ENCODE measurements at regions not wholly inside any gene's neighbourhood (a gene's known extent, or its start where the extent isn't known, plus 50 kb on each side); places are given as distances from the start of the nearest gene placed in this dataset.

GRCh38 chr1:50292276-50292675, 131.0 kb downstream of the DMRTA2 start:
- BruUV-seq (replicated peaks), result no TSS peak
- ATAC-seq (no peak), DNase-seq (ENCODE audit: low read depth, low spot score) (no peak)
- in situ Hi-C loops (cut with HindIII; ENCODE audit: low pct_unique_long_range_greater_than_20kb, low sequenced_read_pairs) (no loop called here), intact Hi-C loops (cut with micrococcal nuclease; ENCODE audit: unreplicated experiment) (no loop called here)
- ChIA-PET POLR2A (no interaction called here), CTCF (no interaction called here)
- no peak overlapping the region for H3K4me3 ChIP-seq (ENCODE audit: low read depth in 2 of 2, low read length in 2 of 2)
- no peaks in the 10 kb centered on the region for H3K36me3 ChIP-seq (ENCODE audit: control insufficient read depth, insufficient read depth, low read length)
- H3K27me3 ChIP-seq (ENCODE audit: control insufficient read depth, insufficient read depth, low read length), result no peaks in the 10 kb centered on the region
- no peak overlapping the region for H3K27ac ChIP-seq (ENCODE audit: low read length)
- H3K9me3 ChIP-seq (ENCODE audit: control insufficient read depth, insufficient read depth, low read depth, low read length), result no peaks in the 10 kb centered on the region
- TF ChIP-seq SIN3A (IDR thresholded peaks at IDR 0.05; ENCODE audit: borderline replicate concordance, insufficient read depth, low read depth, low read length) (no peak), POLR2AphosphoS5 (IDR thresholded peaks at IDR 0.05; ENCODE audit: low read depth, low read length) (no peak), CTCF (IDR thresholded peaks at IDR 0.05) (no peak), REST (IDR thresholded peaks at IDR 0.05; ENCODE audit: insufficient read depth in 1 of 2, low read depth in 2 of 2, low read length in 1 of 2) (no peak), TCF7L2 (IDR thresholded peaks at IDR 0.05; ENCODE audit: low read depth, low read length) (no peak)
- no peaks in the 10 kb centered on the region for H3K4me1 ChIP-seq (ENCODE audit: control insufficient read depth, insufficient read depth, low read length)

- Histone ChIP-seq H3K4me3 (ENCODE audit: low read depth in 2 of 2, low read length in 2 of 2) (no peak overlapping the region), H3K4me1 (ENCODE audit: control insufficient read depth, insufficient read depth, low read length) (no peaks in the 10 kb centered on the region), H3K9me3 (ENCODE audit: control insufficient read depth, insufficient read depth, low read depth, low read length) (no peaks in the 10 kb centered on the region), H3K27ac (ENCODE audit: low read length) (no peak overlapping the region), H3K36me3 (ENCODE audit: control insufficient read depth, insufficient read depth, low read length) (no peaks in the 10 kb centered on the region), H3K27me3 (ENCODE audit: control insufficient read depth, insufficient read depth, low read length) (no peaks in the 10 kb centered on the region; the same call in 1 of the 2 replicates)
- no peak for ATAC-seq
- ChIA-PET CTCF (no interaction called here), POLR2A (no interaction called here)
- DNase-seq (ENCODE audit: low read depth, low spot score), result no peak
- BruUV-seq (replicated peaks), result no TSS peak
- TF ChIP-seq CTCF (IDR thresholded peaks at IDR 0.05), result no peak
- TF ChIP-seq REST (IDR thresholded peaks at IDR 0.05; ENCODE audit: insufficient read depth in 1 of 2, low read depth in 2 of 2, low read length in 1 of 2), result no peak
- no peak for TF ChIP-seq POLR2AphosphoS5 (IDR thresholded peaks at IDR 0.05; ENCODE audit: low read depth, low read length)
- no peak for TF ChIP-seq TCF7L2 (IDR thresholded peaks at IDR 0.05; ENCODE audit: low read depth, low read length)
- no peak for TF ChIP-seq SIN3A (IDR thresholded peaks at IDR 0.05; ENCODE audit: borderline replicate concordance, insufficient read depth, low read depth, low read length)
- intact Hi-C loops (cut with micrococcal nuclease; ENCODE audit: unreplicated experiment) (no loop called here), in situ Hi-C loops (cut with HindIII; ENCODE audit: low pct_unique_long_range_greater_than_20kb, low sequenced_read_pairs) (no loop called here)
These were observed 133.7 kb downstream of the DMRTA2 start for GRCh38 chr1:50289495-50289894.

All from Panc1 (cell line).